Kidney (tissue), 13 donors: ENCODE measurements at regions not wholly inside any gene's neighbourhood (a gene's known extent, or its start where the extent isn't known, plus 50 kb on each side); places are given as distances from the start of the nearest gene placed in this dataset.

Source experiments
- DNase-seq, 5 donors: peaks; one replicate each; pipeline ENCODE4 v3.0.0-alpha.2; 2013 to 2020
- FAIRE-seq: peaks from 2 replicates; lab custom pipeline; 2012; peaks lifted over from hg19 to GRCh38; lab: Jason Lieb, UNC
- H3K27ac ChIP-seq, 2 donors: one replicate each; pipeline ENCODE4 v1.7.0; 2013; ENCODE audit warnings: low read depth in 2 of 2, low read length in 2 of 2, inconsistent platforms in 1 of 2
- H3K27me3 ChIP-seq: one replicate; pipeline ENCODE4 v1.7.1; 2013; ENCODE audit warnings: low read length, inconsistent platforms; ENCODE audit not compliant: control insufficient read depth, insufficient read depth
- H3K36me3 ChIP-seq, 3 donors: one replicate each; pipeline versions ENCODE4 v1.7.0 to v1.7.1; 2013; ENCODE audit warnings: low read length in 3 of 3, control low read depth in 1 of 3, inconsistent platforms in 1 of 3; ENCODE audit not compliant: insufficient read depth in 3 of 3, control insufficient read depth in 2 of 3
- H3K4me1 ChIP-seq, 3 donors: one replicate each; pipeline versions ENCODE4 v1.7.0 to v1.7.1; 2013; ENCODE audit warnings: low read length in 3 of 3, inconsistent platforms in 1 of 3, low read depth in 1 of 3; ENCODE audit not compliant: control insufficient read depth in 2 of 3, insufficient read depth in 2 of 3
- H3K4me3 ChIP-seq, 3 donors: one replicate each; pipeline versions ENCODE4 v1.7.0 to v1.8.1; 2013; ENCODE audit warnings: low read length in 3 of 3, control low read depth in 1 of 3, inconsistent platforms in 1 of 3
- H3K9ac ChIP-seq, 3 donors: one replicate each; pipeline versions ENCODE4 v1.7.0 to v1.7.1; 2013; ENCODE audit warnings: low read length in 3 of 3, control low read depth in 1 of 3, inconsistent platforms in 1 of 3
- H3K9me3 ChIP-seq, 3 donors: one replicate each; pipeline versions ENCODE4 v1.7.0 to v1.7.1; 2013; ENCODE audit warnings: low read length in 3 of 3, control low read depth in 1 of 3, inconsistent platforms in 1 of 3; ENCODE audit not compliant: control insufficient read depth in 2 of 3, insufficient read depth in 1 of 3
- intact Hi-C: fragments of 100-400 bp; cut with DNase I; formaldehyde crosslinking; loops from one replicate; pipeline ENCODE4 v1.11.1; 2022
- TF ChIP-seq, protein P1 (sequence below): IDR thresholded peaks from 3 replicates; pipeline ENCODE4 v1.5.1; 2012; ENCODE audit warnings: mild to moderate bottlenecking, moderate library complexity, borderline replicate concordance; ENCODE audit not compliant: insufficient read depth; ENCODE audit errors: extremely low read depth
- donor health status: control.
- donor health status: control.
- donor health status: control.
- donor health status: control.
- donor health status: control.
- donor health status: DM: yes; HTN: yes; CAD: no.
- donor health status: Normal renal cell carcinoma (clear cell type).

DNA sequence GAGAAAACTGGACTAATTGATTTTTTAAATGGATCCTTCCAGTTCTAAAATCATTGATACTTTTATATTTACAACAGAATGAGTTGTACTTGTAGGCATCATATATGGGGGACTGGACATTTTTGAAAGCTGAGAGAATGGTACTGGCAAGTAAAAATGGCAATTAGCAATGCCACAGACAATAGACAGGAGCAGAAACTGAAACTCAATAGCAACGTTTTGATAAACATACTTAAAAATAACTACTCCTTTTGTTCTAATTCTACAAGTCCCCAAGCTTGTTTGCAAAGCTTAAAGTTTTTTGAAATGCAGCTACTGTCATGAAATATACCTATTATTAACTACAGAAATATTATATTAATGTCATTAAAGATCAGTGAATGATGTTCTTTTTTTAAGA, 52.8 kb upstream of the FBXL7 start:
- TF ChIP-seq, protein P1, sequence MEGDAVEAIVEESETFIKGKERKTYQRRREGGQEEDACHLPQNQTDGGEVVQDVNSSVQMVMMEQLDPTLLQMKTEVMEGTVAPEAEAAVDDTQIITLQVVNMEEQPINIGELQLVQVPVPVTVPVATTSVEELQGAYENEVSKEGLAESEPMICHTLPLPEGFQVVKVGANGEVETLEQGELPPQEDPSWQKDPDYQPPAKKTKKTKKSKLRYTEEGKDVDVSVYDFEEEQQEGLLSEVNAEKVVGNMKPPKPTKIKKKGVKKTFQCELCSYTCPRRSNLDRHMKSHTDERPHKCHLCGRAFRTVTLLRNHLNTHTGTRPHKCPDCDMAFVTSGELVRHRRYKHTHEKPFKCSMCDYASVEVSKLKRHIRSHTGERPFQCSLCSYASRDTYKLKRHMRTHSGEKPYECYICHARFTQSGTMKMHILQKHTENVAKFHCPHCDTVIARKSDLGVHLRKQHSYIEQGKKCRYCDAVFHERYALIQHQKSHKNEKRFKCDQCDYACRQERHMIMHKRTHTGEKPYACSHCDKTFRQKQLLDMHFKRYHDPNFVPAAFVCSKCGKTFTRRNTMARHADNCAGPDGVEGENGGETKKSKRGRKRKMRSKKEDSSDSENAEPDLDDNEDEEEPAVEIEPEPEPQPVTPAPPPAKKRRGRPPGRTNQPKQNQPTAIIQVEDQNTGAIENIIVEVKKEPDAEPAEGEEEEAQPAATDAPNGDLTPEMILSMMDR = no peak
- DNase-seq (no peak), FAIRE-seq (no peak)
- Histone ChIP-seq H3K9me3 (no peaks in the 10 kb centered on the region), H3K27ac (no peak overlapping the region), H3K4me1 (no peaks in the 10 kb centered on the region), H3K36me3 (no peaks in the 10 kb centered on the region), H3K27me3 (no peaks in the 10 kb centered on the region), H3K9ac (no peak overlapping the region), H3K4me3 (no peak overlapping the region)
- intact Hi-C loops = no loop called here

DNA sequence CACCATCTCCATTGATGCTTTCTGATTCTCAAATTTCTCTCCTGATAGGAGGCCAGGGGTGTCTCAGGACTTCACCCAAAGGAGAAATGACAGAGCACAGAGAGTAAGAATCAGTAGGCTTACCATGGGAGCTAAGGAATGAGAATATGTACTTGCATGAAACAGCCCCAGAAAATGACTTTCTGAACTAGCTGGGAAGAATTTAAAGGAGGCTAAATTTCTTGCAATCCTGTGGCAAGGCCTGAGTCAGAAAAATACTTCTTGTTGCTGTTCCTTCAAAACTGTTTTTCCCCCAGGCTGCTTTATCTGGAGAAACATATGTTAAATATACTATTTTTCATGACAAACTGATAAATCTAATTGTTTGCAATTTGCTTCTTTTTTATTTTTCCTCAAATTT, 53.4 kb upstream of the FBXL7 start:
- no peak overlapping the region for H3K4me3 ChIP-seq
- H3K9me3 ChIP-seq = no peaks in the 10 kb centered on the region
- intact Hi-C loops = no loop called here
- H3K27me3 ChIP-seq = no peaks in the 10 kb centered on the region
- no peak overlapping the region for H3K27ac ChIP-seq
- H3K4me1 ChIP-seq = no peaks in the 10 kb centered on the region
- no peak for DNase-seq
- no peaks in the 10 kb centered on the region for H3K36me3 ChIP-seq
- no peak for FAIRE-seq
- TF ChIP-seq, protein P1 = no peak
- H3K9ac ChIP-seq = no peak overlapping the region

DNA sequence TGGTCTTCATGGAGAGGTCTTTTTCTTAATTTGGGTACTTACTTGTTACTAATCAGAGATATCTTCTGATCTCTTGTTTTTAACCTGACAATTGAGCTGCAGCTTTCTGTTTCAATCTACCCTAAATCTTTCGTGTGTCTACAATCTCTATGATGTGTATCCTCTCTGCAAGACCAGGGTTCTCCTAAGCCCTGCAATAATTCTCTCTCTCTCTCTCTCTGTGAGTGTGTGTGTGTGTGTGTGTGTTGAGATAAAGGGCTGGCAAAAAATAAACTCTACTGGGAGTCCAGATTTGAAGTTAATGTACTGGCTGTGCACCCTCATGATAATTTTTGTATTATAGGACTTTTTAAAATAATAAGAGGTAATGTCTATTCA, 57.8 kb upstream of the FBXL7 start:
- Histone ChIP-seq H3K4me1 (no peaks in the 10 kb centered on the region), H3K27ac (no peak overlapping the region), H3K9ac (no peak overlapping the region), H3K9me3 (no peaks in the 10 kb centered on the region), H3K36me3 (no peaks in the 10 kb centered on the region), H3K27me3 (no peaks in the 10 kb centered on the region), H3K4me3 (no peak overlapping the region)
- intact Hi-C loops = no loop called here
- FAIRE-seq = no peak
- TF ChIP-seq, protein P1 = no peak
- DNase-seq = no peak

DNA sequence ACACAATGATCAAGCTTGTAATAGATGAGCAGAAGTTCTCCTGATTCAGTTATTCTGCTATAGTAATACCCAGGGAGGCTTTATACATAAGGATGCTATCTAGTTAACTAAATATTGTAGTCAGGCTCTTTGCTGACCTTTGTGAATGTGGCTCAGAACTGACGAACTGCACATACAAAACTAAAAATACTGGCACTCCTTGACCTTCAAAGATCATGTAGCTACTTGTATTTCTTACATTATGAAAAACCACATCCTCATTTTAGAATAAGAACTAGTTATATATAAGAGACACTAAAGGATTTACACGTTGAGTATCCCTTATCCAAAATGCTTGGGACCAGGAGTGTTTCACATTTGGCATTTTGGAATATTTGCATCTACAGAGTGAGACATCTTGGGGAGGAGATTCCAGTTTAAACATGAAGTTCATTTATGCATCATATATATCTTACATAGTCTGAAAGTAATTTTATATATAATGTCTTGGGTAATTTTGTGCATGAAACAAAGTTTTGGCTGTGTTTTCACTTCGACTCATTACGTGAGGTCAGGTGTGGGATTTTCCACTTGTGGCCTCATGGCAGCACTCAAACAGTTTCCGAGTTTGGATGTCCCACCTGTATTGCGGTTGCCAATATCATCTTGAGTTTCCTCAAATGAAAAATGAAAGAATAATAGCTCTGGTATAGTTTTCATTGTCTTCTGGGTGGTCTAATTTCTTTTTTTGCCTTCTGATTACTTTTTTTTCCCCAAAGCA, 58.4 kb upstream of the FBXL7 start:
- Histone ChIP-seq H3K9ac (no peak overlapping the region), H3K4me1 (no peaks in the 10 kb centered on the region), H3K4me3 (no peak overlapping the region), H3K36me3 (no peaks in the 10 kb centered on the region), H3K9me3 (no peaks in the 10 kb centered on the region), H3K27me3 (no peaks in the 10 kb centered on the region), H3K27ac (no peak overlapping the region)
- TF ChIP-seq, protein P1 = no peak
- intact Hi-C loops = no loop called here
- FAIRE-seq (no peak), DNase-seq (no peak)
